GM21515 (cell line): ENCODE measurements at regions not wholly inside any gene's neighbourhood (a gene's known extent, or its start where the extent isn't known, plus 50 kb on each side); places are given as distances from the start of the nearest gene placed in this dataset.
A peak's percentile ranks its signal among the peaks of the same experiment; 100 is the strongest.

Experiments used
- ATAC-seq: cut with Tn5 transposase; IDR thresholded peaks from one replicate; pipeline ENCODE4 v1.9.1; 2021; ENCODE audit not compliant: unreplicated experiment

GRCh38 chr1:101653482-101653946 is 343.2 kb downstream of the OLFM3 start:
- no peak for ATAC-seq

GRCh38 chr1:101664726-101665125 is 332.0 kb downstream of the OLFM3 start:
- ATAC-seq, result no peak

GRCh38 chr1:101667761-101668160 is 329.0 kb downstream of the OLFM3 start:
- no peak for ATAC-seq

GRCh38 chr1:101683136-101683535 is 313.6 kb downstream of the OLFM3 start:
- no peak for ATAC-seq

- ATAC-seq, result no peak
Measured at GRCh38 chr1:101683561-101683960, 313.2 kb downstream of the OLFM3 start.

- no peak for ATAC-seq
Measured at GRCh38 chr1:101697072-101697471, 299.7 kb downstream of the OLFM3 start.

GRCh38 chr1:101698681-101699080 is 298.0 kb downstream of the OLFM3 start:
- ATAC-seq, result no peak

GRCh38 chr1:101704895-101705294 is 291.8 kb downstream of the OLFM3 start:
- no peak for ATAC-seq

- no peak for ATAC-seq
Measured at GRCh38 chr1:101706366-101706765, 290.4 kb downstream of the OLFM3 start.

GRCh38 chr1:101709721-101710120 is 287.0 kb downstream of the OLFM3 start:
- ATAC-seq, result no peak

GRCh38 chr1:101713760-101714159 is 283.0 kb downstream of the OLFM3 start:
- no peak for ATAC-seq

- peak; percentile 57 for ATAC-seq
Measured at GRCh38 chr1:101723415-101723814, 273.3 kb downstream of the OLFM3 start.

GRCh38 chr1:101728029-101728428 is 268.7 kb downstream of the OLFM3 start:
- peak; percentile 78 for ATAC-seq

- ATAC-seq, result no peak
Measured at GRCh38 chr1:101730559-101730958, 266.2 kb downstream of the OLFM3 start.

- ATAC-seq, result peak; percentile 65
Measured at GRCh38 chr1:101732261-101732660, 264.5 kb downstream of the OLFM3 start.

- no peak for ATAC-seq
Measured at GRCh38 chr1:101733340-101733739, 263.4 kb downstream of the OLFM3 start.

- ATAC-seq, result no peak
Measured at GRCh38 chr1:101738475-101738874, 258.3 kb downstream of the OLFM3 start.

GRCh38 chr1:101739146-101739545 is 257.6 kb downstream of the OLFM3 start:
- ATAC-seq, result no peak

GRCh38 chr1:101739826-101740330 is 256.8 kb downstream of the OLFM3 start:
- ATAC-seq, result no peak

GRCh38 chr1:101741910-101742309 is 254.8 kb downstream of the OLFM3 start:
- no peak for ATAC-seq

GRCh38 chr1:101742509-101742908 is 254.2 kb downstream of the OLFM3 start:
- no peak for ATAC-seq

GRCh38 chr1:101745551-101746270 is 251.0 kb downstream of the OLFM3 start:
- ATAC-seq, result no peak

- no peak for ATAC-seq
Measured at GRCh38 chr1:101748077-101748476, 248.6 kb downstream of the OLFM3 start.
